H9 (cell line): ENCODE measurements at regions not wholly inside any gene's neighbourhood (a gene's known extent, or its start where the extent isn't known, plus 50 kb on each side); places are given as distances from the start of the nearest gene placed in this dataset.

Source experiments
- DNase-seq: peaks from one replicate; pipeline ENCODE4 v3.0.0-alpha.2; 2017
- H2AFZ ChIP-seq: one replicate; pipeline ENCODE4 v1.6.1; 2013; ENCODE audit warnings: mild to moderate bottlenecking, low read length, control low read depth, moderate library complexity
- H2AK5ac ChIP-seq: 2 replicates; pipeline ENCODE4 v1.6.1; 2013; ENCODE audit warnings: low read length, control low read depth, mixed read lengths; ENCODE audit not compliant: insufficient read length
- H2BK120ac ChIP-seq: one replicate; pipeline ENCODE4 v1.6.1; 2013; ENCODE audit warnings: low read depth, mild to moderate bottlenecking, low read length, control low read depth, inconsistent platforms; ENCODE audit not compliant: poor library complexity, severe bottlenecking
- H2BK12ac ChIP-seq: 2 replicates; pipeline ENCODE4 v1.6.1; 2013; ENCODE audit warnings: low read length, control low read depth, mixed read lengths, low read depth; ENCODE audit not compliant: insufficient read length
- H2BK15ac ChIP-seq: 2 replicates; pipeline ENCODE4 v1.6.1; 2013; ENCODE audit warnings: low read depth, low read length, control low read depth
- H2BK20ac ChIP-seq: one replicate; pipeline ENCODE4 v1.6.1; 2013; ENCODE audit warnings: low read depth, mild to moderate bottlenecking, low read length, control low read depth, inconsistent platforms; ENCODE audit not compliant: poor library complexity, severe bottlenecking
- H2BK5ac ChIP-seq: 2 replicates; pipeline ENCODE4 v1.6.1; 2013; ENCODE audit warnings: low read length, control low read depth, mixed read lengths; ENCODE audit not compliant: insufficient read length
- H3K14ac ChIP-seq: 2 replicates; pipeline ENCODE4 v1.6.1; 2013; ENCODE audit warnings: low read length, control low read depth; ENCODE audit not compliant: insufficient read depth
- H3K18ac ChIP-seq: 2 replicates; pipeline ENCODE4 v1.6.1; 2013; ENCODE audit warnings: low read depth, mild to moderate bottlenecking, mixed read lengths, low read length, control low read depth; ENCODE audit not compliant: insufficient read length
- H3K23ac ChIP-seq: 2 replicates; pipeline ENCODE4 v1.6.1; 2013; ENCODE audit warnings: low read length, control low read depth, mixed read lengths, low read depth; ENCODE audit not compliant: insufficient read length
- H3K23me2 ChIP-seq: 2 replicates; pipeline ENCODE4 v1.6.1; 2013; ENCODE audit warnings: low read depth, mild to moderate bottlenecking, mixed read lengths, low read length, control low read depth; ENCODE audit not compliant: insufficient read length, poor library complexity, severe bottlenecking
- H3K27ac ChIP-seq: 2 replicates; pipeline ENCODE4 v1.5.1; 2013; ENCODE audit warnings: low read length, control low read depth, mixed read lengths, low read depth; ENCODE audit not compliant: insufficient read length
- H3K27me3 ChIP-seq: 2 replicates; pipeline ENCODE4 v1.6.1; 2013; ENCODE audit warnings: low read length, control low read depth, inconsistent platforms; ENCODE audit not compliant: insufficient read depth
- H3K4ac ChIP-seq: 2 replicates; pipeline ENCODE4 v1.6.1; 2013; ENCODE audit warnings: low read depth, mild to moderate bottlenecking, control low read depth, inconsistent platforms, low read length, moderate library complexity
- H3K4me1 ChIP-seq: 2 replicates; pipeline ENCODE4 v1.6.1; 2013; ENCODE audit warnings: low read length, control low read depth, inconsistent platforms; ENCODE audit not compliant: insufficient read depth
- H3K4me2 ChIP-seq: 2 replicates; pipeline ENCODE4 v1.6.1; 2013; ENCODE audit warnings: low read length, control low read depth, mixed read lengths; ENCODE audit not compliant: insufficient read length, insufficient read depth
- H3K56ac ChIP-seq: 2 replicates; pipeline ENCODE4 v1.6.1; 2013; ENCODE audit warnings: low read depth, mild to moderate bottlenecking, mixed read lengths, low read length, control low read depth; ENCODE audit not compliant: insufficient read length
- H3K79me1 ChIP-seq: 2 replicates; pipeline ENCODE4 v1.6.1; 2013; ENCODE audit warnings: low read depth, mild to moderate bottlenecking, moderate library complexity, low read length, control low read depth, inconsistent platforms; ENCODE audit not compliant: insufficient read depth, poor library complexity, severe bottlenecking
- H3K79me2 ChIP-seq: 2 replicates; pipeline ENCODE4 v1.6.1; 2013; ENCODE audit warnings: low read length, control low read depth, inconsistent platforms; ENCODE audit not compliant: insufficient read depth
- H3K9ac ChIP-seq: 2 replicates; pipeline ENCODE4 v1.6.1; 2013; ENCODE audit warnings: low read length, control low read depth, mixed read lengths; ENCODE audit not compliant: insufficient read length; ENCODE audit errors: extremely low read depth
- H3K9me3 ChIP-seq: one replicate; pipeline ENCODE4 v1.6.1; 2013; ENCODE audit warnings: low read depth, low read length, inconsistent platforms; ENCODE audit not compliant: control insufficient read depth
- H3T11ph ChIP-seq: one replicate; pipeline ENCODE4 v1.6.1; 2013; ENCODE audit warnings: mild to moderate bottlenecking, low read length, control low read depth, inconsistent platforms
- H4K20me1 ChIP-seq: one replicate; pipeline ENCODE4 v1.6.1; 2013; ENCODE audit not compliant: control insufficient read depth, insufficient read length, insufficient read depth
- H4K5ac ChIP-seq: 2 replicates; pipeline ENCODE4 v1.6.1; 2013; ENCODE audit warnings: low read depth, mild to moderate bottlenecking, mixed read lengths, low read length, control low read depth; ENCODE audit not compliant: insufficient read length
- H4K8ac ChIP-seq: replicated peaks from 2 replicates; pipeline ENCODE4 v1.6.1; 2013; ENCODE audit warnings: low read length, control low read depth, mixed read lengths, low read depth; ENCODE audit not compliant: insufficient read length
- H4K91ac ChIP-seq: 2 replicates; pipeline ENCODE4 v1.6.1; 2013; ENCODE audit warnings: low read depth, mild to moderate bottlenecking, moderate library complexity, mixed read lengths, low read length, control low read depth; ENCODE audit not compliant: insufficient read length
- H3K27ac Mint-ChIP-seq, 3 experiments: 2 replicates in 2 of 3; 3 replicates in 1 of 3; pipeline ENCODE4 v1.8.0; 2020 to 2021; ENCODE audit warnings: mixed read lengths in 3 of 3, mild to moderate bottlenecking in 1 of 3, moderate library complexity in 1 of 3
- H3K27me3 Mint-ChIP-seq: 2 replicates; pipeline ENCODE4 v1.8.0; 2021; ENCODE audit warnings: low read depth, mild to moderate bottlenecking, moderate library complexity, mixed read lengths
- H3K36me3 Mint-ChIP-seq, 3 experiments: 2 replicates in 2 of 3; 3 replicates in 1 of 3; pipeline ENCODE4 v1.8.0; 2020 to 2021; ENCODE audit warnings: low read depth in 3 of 3, mixed read lengths in 3 of 3; ENCODE audit not compliant: insufficient read depth in 1 of 3
- H3K4me1 Mint-ChIP-seq, 2 experiments: 2 replicates each; pipeline ENCODE4 v1.8.0; 2020; ENCODE audit warnings: mixed read lengths in 2 of 2
- H3K4me3 Mint-ChIP-seq, 2 experiments: 2 replicates in 1 of 2; 3 replicates in 1 of 2; pipeline ENCODE4 v1.8.0; 2020 to 2021; ENCODE audit warnings: mild to moderate bottlenecking in 2 of 2, mixed read lengths in 2 of 2, moderate library complexity in 1 of 2
- H3K9me3 Mint-ChIP-seq, 2 experiments: 2 replicates in 1 of 2; 3 replicates in 1 of 2; pipeline ENCODE4 v1.8.0; 2020; ENCODE audit warnings: mild to moderate bottlenecking in 2 of 2, mixed read lengths in 2 of 2, moderate library complexity in 1 of 2
- WGBS: extraction: QIAGEN DNeasy Blood & Tissue Kit; methylation state at CpG from one replicate; pipeline ENCODE4 v1.1.7; 2013; ENCODE audit warnings: missing lambda C conversion rate, low lambda C conversion rate, mixed read lengths; ENCODE audit not compliant: insufficient read length; ENCODE audit errors: extremely low coverage; 5-methylcytosine and 5-hydroxymethylcytosine counted together
- TF ChIP-seq, protein P1 (sequence below): fragments of 200-600 bp; sonication (generic); conservative IDR thresholded peaks from 3 replicates; pipeline ENCODE4 v1.8.0; 2021; ENCODE audit warnings: antibody characterized with exemption, mild to moderate bottlenecking

DNA sequence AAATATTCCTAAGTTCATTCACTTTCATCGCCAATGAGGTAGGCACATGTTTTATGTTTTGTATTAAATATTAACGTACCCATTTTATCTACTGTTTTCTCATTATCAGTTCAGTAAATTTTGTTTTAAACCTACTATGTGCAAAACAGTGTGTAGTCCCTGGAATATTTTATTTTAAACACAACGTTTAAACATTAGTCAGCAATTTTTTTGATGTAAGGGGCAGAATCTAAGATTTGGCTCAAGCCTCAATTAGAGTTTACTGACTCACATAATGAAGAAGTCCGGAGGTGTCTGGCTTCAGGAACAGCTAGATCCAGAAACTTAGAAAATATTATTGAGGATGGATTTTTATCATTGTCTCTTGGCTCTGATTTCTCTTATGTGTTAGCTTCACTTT is 267.5 kb downstream of the C12orf75 start:
- no peak overlapping the region for H3K27ac Mint-ChIP-seq
- Histone ChIP-seq H3K27ac (no peak overlapping the region), H4K20me1 (no peaks in the 10 kb centered on the region), H3K23ac (no peak overlapping the region), H3K79me2 (no peaks in the 10 kb centered on the region), H3K23me2 (no peaks in the 10 kb centered on the region), H2BK120ac (no peak overlapping the region), H3K4me1 (no peaks in the 10 kb centered on the region; the same call in 1 of the 2 replicates), H2AFZ (no peak overlapping the region), H3K9me3 (no peaks in the 10 kb centered on the region), H3K4ac (no peak overlapping the region), H4K5ac (no peak overlapping the region), H2BK15ac (no peak overlapping the region), H4K8ac (no peak overlapping the region), H3K79me1 (no peaks in the 10 kb centered on the region), H3T11ph (no peak overlapping the region), H2BK12ac (no peak overlapping the region), H3K27me3 (no peaks in the 10 kb centered on the region), H3K14ac (no peak overlapping the region), H2BK20ac (no peak overlapping the region), H3K18ac (no peak overlapping the region), H3K4me2 (no peak overlapping the region), H2BK5ac (no peak overlapping the region), H4K91ac (no peak overlapping the region), H3K56ac (no peak overlapping the region), H3K9ac (no peak overlapping the region), H2AK5ac (no peak overlapping the region)
- TF ChIP-seq, protein P1, sequence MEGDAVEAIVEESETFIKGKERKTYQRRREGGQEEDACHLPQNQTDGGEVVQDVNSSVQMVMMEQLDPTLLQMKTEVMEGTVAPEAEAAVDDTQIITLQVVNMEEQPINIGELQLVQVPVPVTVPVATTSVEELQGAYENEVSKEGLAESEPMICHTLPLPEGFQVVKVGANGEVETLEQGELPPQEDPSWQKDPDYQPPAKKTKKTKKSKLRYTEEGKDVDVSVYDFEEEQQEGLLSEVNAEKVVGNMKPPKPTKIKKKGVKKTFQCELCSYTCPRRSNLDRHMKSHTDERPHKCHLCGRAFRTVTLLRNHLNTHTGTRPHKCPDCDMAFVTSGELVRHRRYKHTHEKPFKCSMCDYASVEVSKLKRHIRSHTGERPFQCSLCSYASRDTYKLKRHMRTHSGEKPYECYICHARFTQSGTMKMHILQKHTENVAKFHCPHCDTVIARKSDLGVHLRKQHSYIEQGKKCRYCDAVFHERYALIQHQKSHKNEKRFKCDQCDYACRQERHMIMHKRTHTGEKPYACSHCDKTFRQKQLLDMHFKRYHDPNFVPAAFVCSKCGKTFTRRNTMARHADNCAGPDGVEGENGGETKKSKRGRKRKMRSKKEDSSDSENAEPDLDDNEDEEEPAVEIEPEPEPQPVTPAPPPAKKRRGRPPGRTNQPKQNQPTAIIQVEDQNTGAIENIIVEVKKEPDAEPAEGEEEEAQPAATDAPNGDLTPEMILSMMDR = no peak
- no CpG with 5 or more reads among the region's 4 CpGs for WGBS
- peaks cover 0 to 2% of the 10 kb centered on the region in 2 experiments; a peak in 2 of 5 replicates for H3K9me3 Mint-ChIP-seq
- no peaks in the 10 kb centered on the region; a peak in 2 of 7 replicates for H3K36me3 Mint-ChIP-seq
- H3K27me3 Mint-ChIP-seq = no peaks in the 10 kb centered on the region; the same call in 1 of the 2 replicates
- peaks cover 10 to 12% of the 10 kb centered on the region in 2 experiments for H3K4me1 Mint-ChIP-seq
- no peak for DNase-seq
- H3K4me3 Mint-ChIP-seq = no peak overlapping the region
